ENCODE measurements at regions not wholly inside any gene's neighbourhood (a gene's known extent, or its start where the extent isn't known, plus 50 kb on each side); places are given as distances from the start of the nearest gene placed in this dataset.

DNA sequence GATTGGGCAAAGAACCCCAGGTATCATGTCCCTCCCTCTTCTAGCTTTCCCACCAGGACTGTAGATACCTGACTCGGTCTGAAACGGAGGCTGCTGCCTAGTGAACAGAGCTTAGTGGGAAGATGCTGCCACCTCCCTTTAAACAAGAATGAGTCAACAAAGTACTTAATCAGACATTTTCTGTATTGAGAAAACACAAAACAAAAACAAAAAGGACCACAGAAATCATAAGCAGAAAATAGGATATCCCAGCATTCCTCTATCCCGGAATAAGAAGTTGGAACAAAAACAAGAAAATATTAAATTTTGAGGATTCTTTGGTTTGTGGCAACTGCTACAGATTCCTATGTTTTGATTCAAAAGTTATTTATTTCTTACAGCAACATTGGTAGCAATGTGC is 51.7 kb upstream of the COL8A1 start:
- H3K36me3 ChIP-seq = no peaks in the 10 kb centered on the region
- H3K27me3 ChIP-seq = no peaks in the 10 kb centered on the region
- H3K4me3 ChIP-seq = no peak overlapping the region
- intact Hi-C loops (cut with DNase I; ENCODE audit: low total_unique reads) = no loop called here
- no peak for TF ChIP-seq POLR2A (IDR thresholded peaks at IDR 0.05)
- TF ChIP-seq, protein P1, sequence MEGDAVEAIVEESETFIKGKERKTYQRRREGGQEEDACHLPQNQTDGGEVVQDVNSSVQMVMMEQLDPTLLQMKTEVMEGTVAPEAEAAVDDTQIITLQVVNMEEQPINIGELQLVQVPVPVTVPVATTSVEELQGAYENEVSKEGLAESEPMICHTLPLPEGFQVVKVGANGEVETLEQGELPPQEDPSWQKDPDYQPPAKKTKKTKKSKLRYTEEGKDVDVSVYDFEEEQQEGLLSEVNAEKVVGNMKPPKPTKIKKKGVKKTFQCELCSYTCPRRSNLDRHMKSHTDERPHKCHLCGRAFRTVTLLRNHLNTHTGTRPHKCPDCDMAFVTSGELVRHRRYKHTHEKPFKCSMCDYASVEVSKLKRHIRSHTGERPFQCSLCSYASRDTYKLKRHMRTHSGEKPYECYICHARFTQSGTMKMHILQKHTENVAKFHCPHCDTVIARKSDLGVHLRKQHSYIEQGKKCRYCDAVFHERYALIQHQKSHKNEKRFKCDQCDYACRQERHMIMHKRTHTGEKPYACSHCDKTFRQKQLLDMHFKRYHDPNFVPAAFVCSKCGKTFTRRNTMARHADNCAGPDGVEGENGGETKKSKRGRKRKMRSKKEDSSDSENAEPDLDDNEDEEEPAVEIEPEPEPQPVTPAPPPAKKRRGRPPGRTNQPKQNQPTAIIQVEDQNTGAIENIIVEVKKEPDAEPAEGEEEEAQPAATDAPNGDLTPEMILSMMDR (IDR thresholded peaks at IDR 0.05) = no peak
- H3K9me3 ChIP-seq = no peaks in the 10 kb centered on the region
- H3K4me1 ChIP-seq = no peaks in the 10 kb centered on the region
- H3K27ac ChIP-seq = no peak overlapping the region
- no peak for DNase-seq

DNA sequence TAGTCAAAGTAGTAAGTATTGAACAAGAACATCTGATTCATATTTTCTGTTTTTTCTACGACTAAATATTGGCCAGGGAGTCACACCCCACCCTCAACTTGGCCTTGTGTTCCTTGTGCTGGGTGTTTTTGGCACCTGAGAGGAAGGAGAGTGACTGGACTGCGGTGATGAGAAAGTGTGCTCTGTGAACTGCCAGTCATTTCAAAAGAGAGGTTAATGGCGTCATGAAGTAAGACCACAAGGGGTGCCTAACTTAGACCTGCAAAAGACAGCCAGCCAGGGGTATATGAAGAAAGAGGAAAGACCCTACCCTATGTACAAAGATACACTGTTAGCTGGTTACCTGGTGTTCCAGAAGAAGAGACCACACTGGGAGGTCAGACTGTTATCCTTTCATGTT is 58.4 kb upstream of the COL8A1 start:
- H3K27ac ChIP-seq = no peak overlapping the region
- no peaks in the 10 kb centered on the region for H3K9me3 ChIP-seq
- intact Hi-C loops (cut with DNase I; ENCODE audit: low total_unique reads) = no loop called here
- no peak overlapping the region for H3K4me3 ChIP-seq
- DNase-seq = no peak
- no peaks in the 10 kb centered on the region for H3K27me3 ChIP-seq
- TF ChIP-seq POLR2A (IDR thresholded peaks at IDR 0.05) = no peak
- TF ChIP-seq, protein P1 (IDR thresholded peaks at IDR 0.05) = no peak
- H3K36me3 ChIP-seq = no peaks in the 10 kb centered on the region
- no peaks in the 10 kb centered on the region for H3K4me1 ChIP-seq

DNA sequence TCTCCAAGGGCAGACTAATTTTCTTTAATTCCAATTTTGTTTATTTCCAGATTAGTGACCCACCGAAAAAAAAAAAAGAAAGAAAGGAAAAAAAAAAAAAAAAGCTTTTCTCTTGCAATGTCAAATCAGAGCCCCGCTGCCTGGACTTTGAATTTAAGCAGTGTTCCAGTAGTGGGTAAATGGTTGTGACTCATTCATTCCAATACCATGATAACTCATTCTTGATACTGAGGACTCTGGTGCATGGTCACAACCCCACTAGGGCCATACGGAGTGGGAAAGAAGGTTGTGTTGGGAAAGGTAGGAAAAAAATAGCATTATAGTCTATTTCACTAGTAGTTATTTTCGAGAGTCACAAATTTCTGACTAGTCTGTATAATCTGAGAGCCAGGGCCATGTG is 59.1 kb upstream of the COL8A1 start:
- Histone ChIP-seq H3K27me3 (no peaks in the 10 kb centered on the region), H3K4me3 (no peak overlapping the region)
- no peak for TF ChIP-seq POLR2A (IDR thresholded peaks at IDR 0.05)
- TF ChIP-seq, protein P1 (IDR thresholded peaks at IDR 0.05) = no peak

DNA sequence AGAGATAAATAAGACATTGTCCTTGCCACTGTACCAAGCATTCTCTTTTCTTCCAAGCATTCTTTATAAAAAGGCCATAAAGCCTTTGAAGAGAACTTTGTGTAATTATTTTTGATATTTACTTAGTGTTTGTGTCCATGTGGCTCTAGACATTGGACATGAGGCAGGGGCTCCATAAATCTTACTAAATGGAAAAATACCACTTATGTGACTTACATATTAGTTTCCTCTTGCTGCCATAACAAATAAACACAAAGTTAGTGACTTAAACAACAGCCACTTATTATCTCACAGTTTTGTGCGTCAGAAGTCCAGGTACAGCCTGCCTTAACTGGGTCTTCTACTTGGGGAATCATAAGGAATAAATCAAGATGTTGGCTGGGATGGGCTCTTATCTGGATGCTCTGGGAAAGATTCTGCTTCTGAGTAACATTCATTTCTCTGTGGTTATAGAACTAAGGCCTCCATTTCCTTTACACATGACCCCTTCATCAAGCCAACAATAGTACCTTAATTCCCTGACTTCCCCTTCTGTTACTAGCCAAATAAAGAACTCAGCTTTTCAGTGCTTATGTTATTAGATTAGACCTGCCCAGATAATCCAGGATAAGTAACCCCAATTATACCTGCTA is 59.9 kb upstream of the COL8A1 start:
- H3K36me3 ChIP-seq = no peaks in the 10 kb centered on the region
- H3K9me3 ChIP-seq = no peaks in the 10 kb centered on the region
- no peaks in the 10 kb centered on the region for H3K27me3 ChIP-seq
- no peaks in the 10 kb centered on the region for H3K4me1 ChIP-seq
- H3K4me3 ChIP-seq = no peak overlapping the region
- H3K27ac ChIP-seq = no peak overlapping the region
- TF ChIP-seq, protein P1 (IDR thresholded peaks at IDR 0.05) = no peak
- no peak for TF ChIP-seq POLR2A (IDR thresholded peaks at IDR 0.05)
- intact Hi-C loops (cut with DNase I; ENCODE audit: low total_unique reads) = no loop called here
- no peak for DNase-seq

More for the DNA sequence above, 59.1 kb upstream of the COL8A1 start:
- no peak for DNase-seq
- no peaks in the 10 kb centered on the region for H3K9me3 ChIP-seq
- H3K27ac ChIP-seq = no peak overlapping the region
- no peaks in the 10 kb centered on the region for H3K4me1 ChIP-seq
- H3K36me3 ChIP-seq = no peaks in the 10 kb centered on the region
- intact Hi-C loops (cut with DNase I; ENCODE audit: low total_unique reads) = no loop called here

DNA sequence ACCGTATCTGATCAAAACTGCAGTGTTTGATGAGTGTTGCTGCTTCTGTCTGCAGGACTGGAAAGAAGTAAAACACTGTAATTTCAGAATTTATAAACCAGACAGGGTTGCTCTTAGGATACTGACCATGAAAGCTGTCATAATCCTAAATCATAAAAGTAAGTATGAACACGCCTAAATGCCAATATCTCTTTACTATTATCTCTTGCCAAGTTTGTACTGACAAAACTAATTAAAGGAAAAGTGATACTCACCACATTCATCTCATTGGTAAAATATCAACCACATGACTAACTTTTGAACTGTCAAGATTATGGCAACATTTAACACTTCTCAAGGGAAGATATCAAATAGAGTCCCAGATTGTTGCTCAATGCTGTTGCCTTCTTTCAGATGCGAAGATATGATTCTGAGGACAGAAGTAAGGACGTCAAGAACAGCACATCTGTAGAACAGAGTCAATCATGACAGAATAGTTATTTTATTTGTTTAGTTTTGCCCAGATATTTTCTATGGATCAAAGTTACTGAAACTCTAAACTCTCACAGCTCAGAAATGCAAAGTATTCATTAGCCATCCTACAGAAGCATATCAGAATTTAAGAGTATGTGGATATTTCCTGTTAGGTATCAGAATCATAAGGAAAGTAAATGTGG is 61.4 kb upstream of the COL8A1 start:
- no peaks in the 10 kb centered on the region for H3K9me3 ChIP-seq
- no peak overlapping the region for H3K27ac ChIP-seq
- intact Hi-C loops (cut with DNase I; ENCODE audit: low total_unique reads) = no loop called here
- H3K27me3 ChIP-seq = no peaks in the 10 kb centered on the region
- no peak for TF ChIP-seq POLR2A (IDR thresholded peaks at IDR 0.05)
- TF ChIP-seq, protein P1 (IDR thresholded peaks at IDR 0.05) = no peak
- H3K4me1 ChIP-seq = no peaks in the 10 kb centered on the region
- no peak for DNase-seq
- no peak overlapping the region for H3K4me3 ChIP-seq
- H3K36me3 ChIP-seq = no peaks in the 10 kb centered on the region

Data from uterus (tissue), 3 donors.